Nephron (organoid): ENCODE measurements at regions not wholly inside any gene's neighbourhood (a gene's known extent, or its start where the extent isn't known, plus 50 kb on each side); places are given as distances from the start of the nearest gene placed in this dataset.

ENCODE experiments used
- H3K27ac Mint-ChIP-seq, 3 experiments: 2 replicates each; pipeline ENCODE4 v1.8.0; 2020; ENCODE audit warnings: mixed read lengths in 3 of 3, mild to moderate bottlenecking in 2 of 3, moderate library complexity in 1 of 3
- H3K27me3 Mint-ChIP-seq: 2 replicates; pipeline ENCODE4 v1.8.0; 2021; ENCODE audit warnings: low read depth, mild to moderate bottlenecking, moderate library complexity, mixed read lengths
- H3K36me3 Mint-ChIP-seq: 2 replicates; pipeline ENCODE4 v1.8.0; 2020; ENCODE audit warnings: low read depth, mixed read lengths
- H3K4me1 Mint-ChIP-seq: 2 replicates; pipeline ENCODE4 v1.8.0; 2020; ENCODE audit warnings: mixed read lengths
- H3K4me3 Mint-ChIP-seq, 3 experiments: 2 replicates each; pipeline ENCODE4 v1.8.0; 2020; ENCODE audit warnings: mild to moderate bottlenecking in 3 of 3, mixed read lengths in 3 of 3, moderate library complexity in 2 of 3
- H3K9me3 Mint-ChIP-seq: 2 replicates; pipeline ENCODE4 v1.8.0; 2020; ENCODE audit warnings: mixed read lengths
- CTCF ChIP-seq, 3 experiments: fragments of 200-600 bp; sonication (generic); IDR thresholded peaks; one replicate each; pipeline ENCODE4 v1.5.0; 2021; ENCODE audit warnings: antibody characterized with exemption in 3 of 3; ENCODE audit not compliant: unreplicated experiment in 3 of 3

DNA sequence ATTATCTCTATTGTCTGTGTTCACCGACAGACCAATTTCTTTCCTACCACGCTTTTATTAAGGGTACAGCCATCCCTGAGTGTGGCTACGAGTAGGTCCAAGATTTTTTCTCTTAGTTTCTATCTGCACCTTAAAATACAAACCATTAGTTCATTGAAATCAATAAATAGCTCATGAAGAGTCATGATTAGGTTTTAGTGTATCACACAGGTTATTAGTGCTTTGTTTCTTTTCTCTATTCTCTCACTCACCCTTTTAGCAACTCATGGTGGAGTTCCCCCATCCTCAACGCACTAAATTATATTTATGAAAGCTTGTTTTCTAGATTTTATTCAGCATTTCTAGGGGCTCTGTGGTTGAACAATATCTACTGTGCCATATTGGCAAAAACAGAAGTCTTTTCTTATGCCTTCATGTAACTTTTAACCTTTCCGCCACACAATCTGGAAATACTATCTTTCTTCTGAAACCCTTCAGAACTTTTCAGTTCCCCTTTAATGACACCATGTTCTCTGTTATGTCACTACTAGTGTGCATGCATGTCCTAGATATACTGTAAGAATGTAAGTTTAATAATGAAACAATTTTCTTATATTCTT lies 128.2 kb upstream of the LAMA2 start:
- Mint-ChIP-seq H3K36me3 (no peaks in the 10 kb centered on the region), H3K9me3 (no peaks in the 10 kb centered on the region), H3K27me3 (no peaks in the 10 kb centered on the region), H3K4me1 (no peaks in the 10 kb centered on the region), H3K27ac (no peak overlapping the region), H3K4me3 (no peak overlapping the region)
- no peak for TF ChIP-seq CTCF (IDR thresholded peaks at IDR 0.05; ENCODE audit: unreplicated experiment in 3 of 3)

DNA sequence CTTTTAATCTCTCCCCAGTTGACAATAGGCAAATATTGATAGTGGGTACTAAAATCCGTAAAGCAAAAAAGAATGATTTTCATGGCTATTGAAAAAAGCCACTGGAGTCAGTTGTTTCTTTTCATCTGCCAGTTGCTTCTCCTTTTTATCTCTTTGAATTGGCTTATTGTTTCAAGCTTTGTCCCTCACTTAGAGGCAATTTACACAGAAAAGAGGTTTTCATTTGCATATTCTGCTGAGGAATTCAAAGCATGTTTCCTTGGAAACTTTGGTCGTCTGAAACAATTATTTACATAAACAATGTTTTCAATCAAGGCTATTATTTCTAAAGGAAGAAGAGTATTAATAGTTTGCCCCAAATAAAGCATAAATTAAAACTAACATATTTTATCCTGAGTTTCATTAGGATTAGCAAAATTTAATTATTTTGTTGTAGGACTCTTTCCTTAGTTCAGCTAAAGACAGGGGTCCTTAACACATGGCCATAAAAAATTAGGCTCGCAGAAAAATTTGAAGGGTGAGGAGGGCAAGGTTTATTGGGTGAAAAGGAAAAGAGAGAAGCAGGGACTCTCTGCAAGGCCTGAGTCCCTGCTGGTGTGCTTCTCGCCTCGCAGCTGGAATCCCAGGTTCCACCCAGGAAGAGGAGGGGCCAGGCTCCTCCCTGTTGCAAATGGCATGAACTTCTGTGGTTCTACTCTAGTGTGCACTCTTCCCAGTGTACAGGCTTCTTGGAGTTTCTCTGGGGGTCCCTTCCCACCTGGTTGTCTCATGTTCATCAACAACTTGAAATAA lies 138.8 kb upstream of the LAMA2 start:
- Mint-ChIP-seq H3K27me3 (no peaks in the 10 kb centered on the region), H3K36me3 (no peaks in the 10 kb centered on the region), H3K4me3 (no peak overlapping the region), H3K4me1 (no peaks in the 10 kb centered on the region), H3K9me3 (peaks cover 4% of the 10 kb centered on the region), H3K27ac (no peak overlapping the region)
- no peak for TF ChIP-seq CTCF (IDR thresholded peaks at IDR 0.05; ENCODE audit: unreplicated experiment in 3 of 3)

- no peak overlapping the region for H3K4me3 Mint-ChIP-seq
- H3K27ac Mint-ChIP-seq = no peak overlapping the region
- peaks cover 4% of the 10 kb centered on the region for H3K9me3 Mint-ChIP-seq
- no peaks in the 10 kb centered on the region for H3K4me1 Mint-ChIP-seq
- no peaks in the 10 kb centered on the region for H3K27me3 Mint-ChIP-seq
- TF ChIP-seq CTCF (IDR thresholded peaks at IDR 0.05; ENCODE audit: unreplicated experiment in 3 of 3) = no peak
- no peaks in the 10 kb centered on the region for H3K36me3 Mint-ChIP-seq
Measured at GRCh38 chr6:128742900-128743299, 140.0 kb upstream of the LAMA2 start.

DNA sequence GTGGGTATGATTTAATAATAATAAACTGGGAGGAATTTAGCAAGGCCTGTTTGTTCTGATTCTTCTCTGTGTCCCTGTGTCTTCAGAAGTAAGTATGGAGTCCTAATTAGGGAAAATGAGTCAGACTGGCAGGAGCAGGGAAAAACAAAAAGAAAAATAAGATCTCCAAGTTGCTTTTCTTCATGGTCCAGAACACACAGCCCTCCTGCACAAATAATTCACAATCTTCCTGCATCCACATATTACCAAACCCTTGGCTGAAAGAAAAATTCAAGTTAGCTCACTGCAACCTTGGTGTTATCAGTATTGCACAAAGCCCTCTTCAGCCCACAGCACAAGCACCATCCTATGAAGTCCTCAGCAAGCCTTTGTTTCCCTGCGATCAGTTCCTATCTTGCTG lies 142.0 kb upstream of the LAMA2 start:
- Mint-ChIP-seq H3K4me3 (no peak overlapping the region), H3K9me3 (peaks cover 4% of the 10 kb centered on the region), H3K27ac (no peak overlapping the region), H3K4me1 (no peaks in the 10 kb centered on the region), H3K27me3 (no peaks in the 10 kb centered on the region), H3K36me3 (no peaks in the 10 kb centered on the region)
- no peak for TF ChIP-seq CTCF (IDR thresholded peaks at IDR 0.05; ENCODE audit: unreplicated experiment in 3 of 3)

- H3K27ac Mint-ChIP-seq = no peak overlapping the region
- no peak for TF ChIP-seq CTCF (IDR thresholded peaks at IDR 0.05; ENCODE audit: unreplicated experiment in 3 of 3)
Measured at GRCh38 chr6:128739112-128739511, 143.8 kb upstream of the LAMA2 start.

DNA sequence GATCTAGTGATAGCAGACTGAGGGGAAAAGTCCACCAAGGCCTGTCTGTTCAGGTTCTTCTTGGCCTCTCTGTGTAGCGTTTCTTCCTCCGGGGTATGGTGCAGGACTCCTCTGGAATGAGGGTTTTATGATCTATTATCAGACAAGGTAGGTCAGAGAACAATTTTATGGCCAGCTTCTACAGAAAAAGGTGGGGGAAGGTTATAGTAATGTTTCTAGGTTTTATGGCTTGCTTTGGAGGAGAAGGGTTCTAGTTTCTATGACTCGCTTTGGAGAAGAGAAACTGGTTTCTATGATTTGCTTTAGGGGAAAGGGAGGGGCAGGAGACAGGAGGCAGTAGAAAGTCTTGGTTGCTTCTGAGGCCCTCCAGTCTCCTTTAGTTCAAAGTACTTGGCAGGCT lies 144.8 kb upstream of the LAMA2 start:
- no peak overlapping the region for H3K27ac Mint-ChIP-seq
- no peaks in the 10 kb centered on the region for H3K27me3 Mint-ChIP-seq
- no peaks in the 10 kb centered on the region for H3K36me3 Mint-ChIP-seq
- H3K4me1 Mint-ChIP-seq = no peaks in the 10 kb centered on the region
- no peak overlapping the region for H3K4me3 Mint-ChIP-seq
- H3K9me3 Mint-ChIP-seq = peaks cover 4% of the 10 kb centered on the region
- no peak for TF ChIP-seq CTCF (IDR thresholded peaks at IDR 0.05; ENCODE audit: unreplicated experiment in 3 of 3)

More at GRCh38 chr6:128739112-128739511, 143.8 kb upstream of the LAMA2 start:
- Mint-ChIP-seq H3K36me3 (no peaks in the 10 kb centered on the region), H3K4me1 (no peaks in the 10 kb centered on the region), H3K9me3 (peaks cover 4% of the 10 kb centered on the region), H3K4me3 (no peak overlapping the region), H3K27me3 (no peaks in the 10 kb centered on the region)
